K562 (cell line): ENCODE measurements at regions not wholly inside any gene's neighbourhood (a gene's known extent, or its start where the extent isn't known, plus 50 kb on each side); places are given as distances from the start of the nearest gene placed in this dataset.

Experiments used
- CBFB ChIP-seq: sonication (generic); formaldehyde crosslinking; IDR thresholded peaks from 2 replicates; pipeline ENCODE4 v1.4.0; 2020; ENCODE audit warnings: mild to moderate bottlenecking, missing genetic modification reagents
- CTCF ChIP-seq, 3 experiments: IDR thresholded peaks in 2 of 3; conservative IDR thresholded peaks in 1 of 3; 2 replicates each; pipeline ENCODE4 v1.5.1; 2011 to 2012; ENCODE audit warnings: low read length in 3 of 3, mild to moderate bottlenecking in 3 of 3, control low read depth in 2 of 3, improper control_type of control experiment in 1 of 3, inconsistent platforms in 1 of 3, low read depth in 1 of 3, mixed read lengths in 1 of 3, moderate library complexity in 1 of 3; ENCODE audit not compliant: insufficient read depth in 2 of 3
- ERF ChIP-seq: fragments of 450-650 bp; formaldehyde crosslinking; IDR thresholded peaks from 2 replicates; pipeline ENCODE4 v1.4.0; 2020; ENCODE audit warnings: mild to moderate bottlenecking, mixed read lengths
- EZH2 ChIP-seq: IDR thresholded peaks from 2 replicates; pipeline ENCODE4 v1.6.1; 2012; ENCODE audit warnings: low read depth, mild to moderate bottlenecking, inconsistent platforms, low read length, borderline replicate concordance
- FOXA1 ChIP-seq: fragments of 450-650 bp; IDR thresholded peaks from 2 replicates; pipeline ENCODE4 v1.6.1; 2016; ENCODE audit warnings: mild to moderate bottlenecking, borderline replicate concordance
- HBP1 ChIP-seq: fragments of 450-650 bp; formaldehyde crosslinking; IDR thresholded peaks from 2 replicates; pipeline ENCODE4 v1.4.0; 2022; ENCODE audit warnings: missing genetic modification characterization
- HOMEZ ChIP-seq: fragments of 250-450 bp; sonication (Bioruptor Pico); IDR thresholded peaks from 2 replicates; pipeline ENCODE4 v1.4.0; 2020; ENCODE audit warnings: mild to moderate bottlenecking, moderate library complexity
- MTA1 ChIP-seq: fragments of 450-650 bp; IDR thresholded peaks from 2 replicates; pipeline ENCODE4 v1.6.1; 2017; ENCODE audit warnings: borderline replicate concordance
- NUFIP1 ChIP-seq: fragments of 450-650 bp; IDR thresholded peaks from 2 replicates; pipeline ENCODE4 v1.6.1; 2018; ENCODE audit not compliant: partially characterized antibody
- POLR2A ChIP-seq: fragments of 450-650 bp; conservative IDR thresholded peaks from 2 replicates; pipeline ENCODE4 v1.6.1; 2016
- RNF2 ChIP-seq: sonication (generic); IDR thresholded peaks from 2 replicates; pipeline ENCODE4 v1.6.1; 2016
- SMAD4 ChIP-seq: fragments of 250-450 bp; sonication (Bioruptor Pico); conservative IDR thresholded peaks from 2 replicates; pipeline ENCODE4 v1.8.0; 2021; ENCODE audit warnings: inconsistent platforms, mild to moderate bottlenecking, moderate library complexity
- ZEB2 ChIP-seq: fragments of 450-650 bp; IDR thresholded peaks from 2 replicates; pipeline ENCODE4 v1.6.1; 2016
- ZSCAN29 ChIP-seq: fragments of 450-650 bp; IDR thresholded peaks from 2 replicates; pipeline ENCODE4 v1.6.1; 2017

GRCh38 chr16:51731160-51731559 is 580.1 kb upstream of the SALL1 start:
- TF ChIP-seq CTCF (IDR thresholded peaks at IDR 0.05 in 2 of 3, conservative IDR thresholded peaks at IDR 0.05 in 1 of 3; ENCODE audit: insufficient read depth in 2 of 3, low read depth in 1 of 3, low read length in 3 of 3) (no peak), SMAD4 (CRISPR knock-in tag) (no peak), POLR2A (no peak), NUFIP1 (no peak), CBFB (CRISPR knock-in tag) (no peak), MTA1 (no peak), FOXA1 (no peak), ERF (CRISPR knock-in tag) (no peak), HBP1 (CRISPR knock-in tag) (no peak), EZH2 (no peak), ZSCAN29 (no peak), RNF2 (no peak), ZEB2 (no peak), HOMEZ (CRISPR knock-in tag) (no peak)
